NT2/D1 (cell line): ENCODE measurements at regions not wholly inside any gene's neighbourhood (a gene's known extent, or its start where the extent isn't known, plus 50 kb on each side); places are given as distances from the start of the nearest gene placed in this dataset.

Experiments used
- DNase-seq: peaks from one replicate; pipeline ENCODE4 v3.0.0-alpha.2; 2011; ENCODE audit warnings: low read depth, low spot score
- H3K27me3 ChIP-seq: 2 replicates; pipeline ENCODE4 v1.6.0; 2011; ENCODE audit warnings: mild to moderate bottlenecking; ENCODE audit not compliant: insufficient read length, insufficient read depth
- H3K36me3 ChIP-seq: 2 replicates; pipeline ENCODE4 v1.6.1; 2011; ENCODE audit warnings: mild to moderate bottlenecking, low read length, mixed read lengths; ENCODE audit not compliant: insufficient read depth, insufficient read length
- H3K4me1 ChIP-seq: 2 replicates; pipeline ENCODE4 v1.5.1; 2011; ENCODE audit not compliant: insufficient read depth, insufficient read length
- H3K4me3 ChIP-seq: 2 replicates; pipeline ENCODE4 v1.5.1; 2011; ENCODE audit warnings: low read depth; ENCODE audit not compliant: insufficient read length
- H3K9ac ChIP-seq: 2 replicates; pipeline ENCODE4 v1.6.0; 2011; ENCODE audit warnings: low read depth; ENCODE audit not compliant: insufficient read length
- H3K9me3 ChIP-seq: 2 replicates; pipeline ENCODE4 v1.5.1; 2011; ENCODE audit warnings: mild to moderate bottlenecking, low read length; ENCODE audit not compliant: insufficient read depth
- SUZ12 ChIP-seq: IDR thresholded peaks from 2 replicates; pipeline ENCODE4 v1.6.1; 2011; ENCODE audit not compliant: insufficient read length, insufficient read depth; ENCODE audit errors: extremely low read depth
- YY1 ChIP-seq: IDR thresholded peaks from 2 replicates; pipeline ENCODE4 v1.6.1; 2011; ENCODE audit not compliant: insufficient read length, insufficient read depth
- ZNF274 ChIP-seq: IDR thresholded peaks from 2 replicates; pipeline ENCODE4 v1.6.1; 2011; ENCODE audit warnings: mild to moderate bottlenecking, low read depth, low read length

GRCh38 chr7:69012149-69012548 is 586.1 kb upstream of the AUTS2 start:
- no peaks in the 10 kb centered on the region for H3K36me3 ChIP-seq
- H3K9ac ChIP-seq = no peak overlapping the region
- TF ChIP-seq ZNF274 (no peak), SUZ12 (no peak)
- no peak overlapping the region for H3K4me3 ChIP-seq
- H3K27me3 ChIP-seq = no peaks in the 10 kb centered on the region
- no peak for DNase-seq
- H3K4me1 ChIP-seq = no peaks in the 10 kb centered on the region
- 0 out of 2 replicates have a peak, but pooled peaks cover 8% of the 10 kb centered on the region for H3K9me3 ChIP-seq

DNA sequence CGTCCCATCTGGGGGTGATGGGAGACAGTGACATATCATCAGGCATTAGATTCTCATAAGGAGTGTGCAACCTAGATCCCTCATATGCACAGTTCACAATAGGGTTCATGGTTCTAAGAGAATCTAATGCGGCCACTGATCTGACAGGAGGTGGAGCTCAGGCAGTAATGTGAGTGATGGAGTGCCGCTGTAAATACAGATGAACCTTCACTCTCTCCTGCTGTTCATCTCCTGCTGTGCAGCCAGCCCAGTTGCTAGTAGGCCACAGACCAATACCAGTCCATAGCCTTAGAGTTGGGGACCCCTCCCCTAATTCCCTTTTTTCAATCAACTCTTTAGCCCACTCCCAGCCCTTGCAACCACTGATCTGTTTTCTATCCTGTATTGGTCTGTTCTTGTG is 581.1 kb upstream of the AUTS2 start:
- H3K9me3 ChIP-seq = 0 out of 2 replicates have a peak, but pooled peaks cover 4% of the 10 kb centered on the region
- no peak for TF ChIP-seq YY1
- no peak for TF ChIP-seq ZNF274
- no peak for TF ChIP-seq SUZ12

GRCh38 chr7:69018200-69018599 is 580.1 kb upstream of the AUTS2 start:
- Histone ChIP-seq H3K36me3 (no peaks in the 10 kb centered on the region), H3K9ac (no peak overlapping the region), H3K27me3 (no peaks in the 10 kb centered on the region), H3K4me1 (no peaks in the 10 kb centered on the region), H3K9me3 (no peaks in the 10 kb centered on the region), H3K4me3 (no peak overlapping the region)
- TF ChIP-seq ZNF274 (no peak), YY1 (no peak), SUZ12 (no peak)
- DNase-seq = peak; percentile 46

More for the DNA sequence above, 581.1 kb upstream of the AUTS2 start:
- no peak for DNase-seq
- H3K4me3 ChIP-seq = no peak overlapping the region
- H3K9ac ChIP-seq = no peak overlapping the region
- no peaks in the 10 kb centered on the region for H3K36me3 ChIP-seq
- no peaks in the 10 kb centered on the region for H3K27me3 ChIP-seq
- no peaks in the 10 kb centered on the region for H3K4me1 ChIP-seq

DNA sequence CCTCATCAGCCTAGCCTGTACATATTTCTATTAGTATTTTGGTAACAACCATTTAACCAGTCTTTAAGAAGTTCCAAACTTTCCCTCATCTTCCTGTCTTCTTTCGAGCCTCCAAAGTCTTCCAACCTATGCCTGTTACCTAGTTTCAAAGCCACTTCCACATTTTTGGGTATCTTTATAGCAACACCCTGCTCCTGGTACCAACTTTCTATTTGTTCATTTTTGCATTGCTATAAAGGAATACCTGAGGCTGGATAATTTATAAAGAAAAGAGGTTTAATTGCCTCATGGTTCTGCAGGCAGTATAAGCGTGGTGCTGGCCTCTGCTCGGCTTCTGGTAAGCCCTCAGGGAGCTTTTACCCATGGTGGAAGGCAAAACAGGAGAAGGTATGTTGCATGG is 578.8 kb upstream of the AUTS2 start:
- TF ChIP-seq YY1 = no peak
- no peak for TF ChIP-seq ZNF274
- TF ChIP-seq SUZ12 = no peak
- Histone ChIP-seq H3K4me1 (no peaks in the 10 kb centered on the region), H3K9ac (no peak overlapping the region), H3K4me3 (no peak overlapping the region), H3K36me3 (no peaks in the 10 kb centered on the region), H3K27me3 (no peaks in the 10 kb centered on the region), H3K9me3 (no peaks in the 10 kb centered on the region)
- no peak for DNase-seq

- TF ChIP-seq YY1 = no peak
- no peak for TF ChIP-seq SUZ12
- TF ChIP-seq ZNF274 = no peak
- Histone ChIP-seq H3K4me3 (no peak overlapping the region), H3K36me3 (no peaks in the 10 kb centered on the region), H3K27me3 (no peaks in the 10 kb centered on the region), H3K4me1 (no peaks in the 10 kb centered on the region), H3K9ac (no peak overlapping the region), H3K9me3 (no peaks in the 10 kb centered on the region)
- DNase-seq = no peak
These were observed 577.7 kb upstream of the AUTS2 start for GRCh38 chr7:69020536-69020935.

DNA sequence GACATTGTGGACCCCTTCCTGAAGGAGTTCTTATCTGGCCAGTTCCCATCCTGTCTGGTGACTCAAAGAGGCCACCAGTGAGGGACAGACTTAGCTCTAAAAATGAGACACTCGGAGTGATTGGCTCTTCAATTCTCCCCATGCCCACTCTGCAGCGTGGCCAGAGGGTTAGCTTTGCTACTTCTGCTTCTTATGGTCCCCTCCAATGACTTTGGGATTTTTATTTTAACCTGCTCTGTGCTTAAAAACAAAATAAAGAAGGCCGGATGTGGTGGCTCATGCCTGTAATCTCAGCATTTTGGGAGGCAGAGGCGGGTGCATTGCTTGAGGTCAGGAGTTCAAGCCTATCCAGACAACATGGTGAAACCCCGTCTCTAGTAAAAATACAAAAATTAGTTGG is 573.0 kb upstream of the AUTS2 start:
- Histone ChIP-seq H3K4me1 (no peaks in the 10 kb centered on the region), H3K4me3 (no peak overlapping the region), H3K27me3 (no peaks in the 10 kb centered on the region), H3K9ac (no peak overlapping the region), H3K9me3 (no peaks in the 10 kb centered on the region), H3K36me3 (no peaks in the 10 kb centered on the region)
- no peak for TF ChIP-seq ZNF274
- no peak for TF ChIP-seq YY1
- no peak for TF ChIP-seq SUZ12
- no peak for DNase-seq

DNA sequence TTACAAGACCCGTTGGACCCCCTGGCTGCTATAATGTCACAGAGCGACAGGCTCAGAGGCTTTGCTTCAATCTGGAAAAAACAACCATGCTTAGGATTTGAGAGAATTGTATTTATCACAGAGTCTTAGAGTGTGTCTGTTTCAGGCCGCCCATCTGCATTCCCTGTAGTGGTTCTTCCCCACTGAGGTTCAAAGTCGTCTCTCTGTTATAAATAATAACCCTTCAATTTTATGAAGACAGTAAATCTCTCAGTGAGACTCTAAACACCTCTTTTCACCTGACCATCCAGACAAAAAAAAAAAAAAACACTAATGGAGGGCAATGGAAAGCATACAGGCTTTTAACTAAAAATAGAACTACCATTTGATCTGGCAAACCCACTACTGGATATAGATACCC is 565.4 kb upstream of the AUTS2 start:
- no peaks in the 10 kb centered on the region for H3K27me3 ChIP-seq

GRCh38 chr7:69035826-69036225 is 562.4 kb upstream of the AUTS2 start:
- no peak for DNase-seq
- no peaks in the 10 kb centered on the region for H3K36me3 ChIP-seq
- H3K27me3 ChIP-seq = no peaks in the 10 kb centered on the region
- no peak overlapping the region for H3K9ac ChIP-seq
- H3K4me1 ChIP-seq = no peaks in the 10 kb centered on the region
- H3K9me3 ChIP-seq = no peaks in the 10 kb centered on the region
- H3K4me3 ChIP-seq = no peak overlapping the region
- TF ChIP-seq SUZ12 (no peak), ZNF274 (no peak), YY1 (no peak)

More for the DNA sequence above, 565.4 kb upstream of the AUTS2 start:
- H3K9me3 ChIP-seq = no peaks in the 10 kb centered on the region
- TF ChIP-seq SUZ12 (no peak), YY1 (no peak), ZNF274 (no peak)
- no peaks in the 10 kb centered on the region for H3K4me1 ChIP-seq
- H3K9ac ChIP-seq = no peak overlapping the region
- no peak for DNase-seq
- no peaks in the 10 kb centered on the region for H3K36me3 ChIP-seq
- no peak overlapping the region for H3K4me3 ChIP-seq
